ENCODE measurements at regions not wholly inside any gene's neighbourhood (a gene's known extent, or its start where the extent isn't known, plus 50 kb on each side); places are given as distances from the start of the nearest gene placed in this dataset.

- Histone ChIP-seq H3K4me2 (ENCODE audit: low read depth, low read length, poor library complexity, severe bottlenecking) (no peak overlapping the region), H3K36me3 (ENCODE audit: insufficient read depth, low read length) (no peaks in the 10 kb centered on the region), H3K9me2 (replicated peaks; ENCODE audit: insufficient read depth, low read length) (no peaks in the 10 kb centered on the region), H3K9ac (ENCODE audit: low read length) (no peak overlapping the region), H3K79me2 (ENCODE audit: low read length) (no peaks in the 10 kb centered on the region), H4K20me1 (ENCODE audit: insufficient read depth, low read depth, low read length) (no peaks in the 10 kb centered on the region), H3K27me3 (ENCODE audit: low read length) (no peaks in the 10 kb centered on the region), H3K9me3 (ENCODE audit: low read length) (no peaks in the 10 kb centered on the region), H3K4me3 (ENCODE audit: low read length) (no peak overlapping the region), H2AFZ (ENCODE audit: low read length) (no peak overlapping the region), H3K4me1 (ENCODE audit: low read length) (no peaks in the 10 kb centered on the region), H3K27ac (ENCODE audit: low read length) (no peak overlapping the region)
- no peak for DNase-seq
These were observed 87.1 kb upstream of the TMEM106B start for GRCh38 chr7:12124028-12124427.

GRCh38 chr7:12127455-12127854 is 83.6 kb upstream of the TMEM106B start:
- H4K20me1 ChIP-seq (ENCODE audit: insufficient read depth, low read depth, low read length), result no peaks in the 10 kb centered on the region
- no peak for DNase-seq
- no peak overlapping the region for H3K4me3 ChIP-seq (ENCODE audit: low read length)
- no peak overlapping the region for H3K9ac ChIP-seq (ENCODE audit: low read length)
- H3K27me3 ChIP-seq (ENCODE audit: low read length), result no peaks in the 10 kb centered on the region
- H2AFZ ChIP-seq (ENCODE audit: low read length), result no peak overlapping the region
- H3K27ac ChIP-seq (ENCODE audit: low read length), result no peak overlapping the region
- H3K9me2 ChIP-seq (replicated peaks; ENCODE audit: insufficient read depth, low read length), result no peaks in the 10 kb centered on the region
- H3K36me3 ChIP-seq (ENCODE audit: insufficient read depth, low read length), result no peaks in the 10 kb centered on the region
- H3K79me2 ChIP-seq (ENCODE audit: low read length), result no peaks in the 10 kb centered on the region
- no peaks in the 10 kb centered on the region for H3K4me1 ChIP-seq (ENCODE audit: low read length)
- no peaks in the 10 kb centered on the region for H3K9me3 ChIP-seq (ENCODE audit: low read length)
- H3K4me2 ChIP-seq (ENCODE audit: low read depth, low read length, poor library complexity, severe bottlenecking), result no peak overlapping the region

- Histone ChIP-seq H3K79me2 (ENCODE audit: low read length) (no peaks in the 10 kb centered on the region), H3K4me1 (ENCODE audit: low read length) (no peaks in the 10 kb centered on the region), H3K36me3 (ENCODE audit: insufficient read depth, low read length) (no peaks in the 10 kb centered on the region), H3K4me2 (ENCODE audit: low read depth, low read length, poor library complexity, severe bottlenecking) (no peak overlapping the region), H3K4me3 (ENCODE audit: low read length) (no peak overlapping the region), H3K9me3 (ENCODE audit: low read length) (no peaks in the 10 kb centered on the region), H2AFZ (ENCODE audit: low read length) (no peak overlapping the region), H3K9me2 (replicated peaks; ENCODE audit: insufficient read depth, low read length) (no peaks in the 10 kb centered on the region), H4K20me1 (ENCODE audit: insufficient read depth, low read depth, low read length) (no peaks in the 10 kb centered on the region), H3K9ac (ENCODE audit: low read length) (no peak overlapping the region), H3K27ac (ENCODE audit: low read length) (no peak overlapping the region), H3K27me3 (ENCODE audit: low read length) (no peaks in the 10 kb centered on the region)
- no peak for DNase-seq
These were observed 80.5 kb upstream of the TMEM106B start for GRCh38 chr7:12130609-12131008.

DNA sequence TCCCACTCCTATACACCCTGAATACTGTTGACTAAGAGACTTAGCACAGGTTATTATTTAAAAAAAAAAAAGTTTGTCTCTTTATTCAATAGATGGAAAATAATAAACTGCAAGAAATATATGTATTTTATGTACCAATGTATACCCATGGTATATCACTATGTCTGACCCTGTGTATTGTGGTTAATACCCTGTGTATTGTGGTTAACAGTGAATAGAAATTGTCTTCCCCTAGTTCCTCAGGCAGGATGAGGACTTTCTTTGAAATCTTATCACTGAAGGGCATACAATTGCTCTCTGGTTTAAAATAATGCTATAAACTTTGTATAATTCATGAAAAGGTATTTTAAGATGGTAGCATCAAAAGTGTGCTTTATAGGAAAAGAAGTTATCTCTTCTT is 80.0 kb upstream of the TMEM106B start:
- Histone ChIP-seq H4K20me1 (ENCODE audit: insufficient read depth, low read depth, low read length) (no peaks in the 10 kb centered on the region), H3K79me2 (ENCODE audit: low read length) (no peaks in the 10 kb centered on the region), H3K27ac (ENCODE audit: low read length) (no peak overlapping the region), H3K27me3 (ENCODE audit: low read length) (no peaks in the 10 kb centered on the region), H3K36me3 (ENCODE audit: insufficient read depth, low read length) (no peaks in the 10 kb centered on the region), H3K9ac (ENCODE audit: low read length) (no peak overlapping the region), H2AFZ (ENCODE audit: low read length) (no peak overlapping the region), H3K9me2 (replicated peaks; ENCODE audit: insufficient read depth, low read length) (no peaks in the 10 kb centered on the region), H3K4me2 (ENCODE audit: low read depth, low read length, poor library complexity, severe bottlenecking) (no peak overlapping the region), H3K4me3 (ENCODE audit: low read length) (no peak overlapping the region), H3K4me1 (ENCODE audit: low read length) (no peaks in the 10 kb centered on the region), H3K9me3 (ENCODE audit: low read length) (no peaks in the 10 kb centered on the region)
- no peak for DNase-seq

- H3K4me1 ChIP-seq (ENCODE audit: low read length), result no peaks in the 10 kb centered on the region
- H3K9ac ChIP-seq (ENCODE audit: low read length), result no peak overlapping the region
- no peaks in the 10 kb centered on the region for H4K20me1 ChIP-seq (ENCODE audit: insufficient read depth, low read depth, low read length)
These were observed 77.2 kb upstream of the TMEM106B start for GRCh38 chr7:12133865-12134264.

GRCh38 chr7:12136523-12136922 is 74.6 kb upstream of the TMEM106B start:
- Histone ChIP-seq H3K79me2 (ENCODE audit: low read length) (no peaks in the 10 kb centered on the region), H3K4me3 (ENCODE audit: low read length) (no peak overlapping the region), H3K4me2 (ENCODE audit: low read depth, low read length, poor library complexity, severe bottlenecking) (no peak overlapping the region), H3K4me1 (ENCODE audit: low read length) (no peaks in the 10 kb centered on the region), H4K20me1 (ENCODE audit: insufficient read depth, low read depth, low read length) (no peaks in the 10 kb centered on the region), H3K9me3 (ENCODE audit: low read length) (no peaks in the 10 kb centered on the region), H3K9me2 (replicated peaks; ENCODE audit: insufficient read depth, low read length) (no peaks in the 10 kb centered on the region), H2AFZ (ENCODE audit: low read length) (no peak overlapping the region), H3K36me3 (ENCODE audit: insufficient read depth, low read length) (no peaks in the 10 kb centered on the region), H3K27me3 (ENCODE audit: low read length) (no peaks in the 10 kb centered on the region), H3K9ac (ENCODE audit: low read length) (no peak overlapping the region), H3K27ac (ENCODE audit: low read length) (no peak overlapping the region)
- no peak for DNase-seq

More at GRCh38 chr7:12133865-12134264, 77.2 kb upstream of the TMEM106B start:
- no peaks in the 10 kb centered on the region for H3K36me3 ChIP-seq (ENCODE audit: insufficient read depth, low read length)
- no peak overlapping the region for H3K27ac ChIP-seq (ENCODE audit: low read length)
- no peaks in the 10 kb centered on the region for H3K9me3 ChIP-seq (ENCODE audit: low read length)
- H2AFZ ChIP-seq (ENCODE audit: low read length), result no peak overlapping the region
- DNase-seq, result no peak
- H3K9me2 ChIP-seq (replicated peaks; ENCODE audit: insufficient read depth, low read length), result no peaks in the 10 kb centered on the region
- H3K27me3 ChIP-seq (ENCODE audit: low read length), result no peaks in the 10 kb centered on the region
- no peak overlapping the region for H3K4me2 ChIP-seq (ENCODE audit: low read depth, low read length, poor library complexity, severe bottlenecking)
- no peak overlapping the region for H3K4me3 ChIP-seq (ENCODE audit: low read length)
- H3K79me2 ChIP-seq (ENCODE audit: low read length), result no peaks in the 10 kb centered on the region

DNA sequence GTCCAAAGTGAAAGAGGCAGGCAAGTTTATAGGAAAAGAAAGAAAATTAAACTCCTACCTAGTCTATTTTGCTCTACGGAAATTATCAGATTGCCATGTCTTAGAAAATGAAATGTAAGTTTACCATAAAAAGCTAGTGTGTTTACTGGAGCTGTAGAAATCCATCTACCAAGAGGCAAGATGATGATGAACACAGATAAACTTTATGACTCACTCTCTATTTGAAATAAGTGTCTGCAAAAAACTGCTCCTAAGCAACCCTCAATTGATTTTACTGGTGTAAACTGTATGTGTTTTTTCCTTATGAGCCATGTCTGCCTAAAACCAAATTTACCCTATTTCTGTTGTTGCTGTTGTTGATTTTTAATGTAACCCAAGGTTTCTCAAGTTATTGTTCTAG is 73.8 kb upstream of the TMEM106B start:
- H3K36me3 ChIP-seq (ENCODE audit: insufficient read depth, low read length), result no peaks in the 10 kb centered on the region
- H2AFZ ChIP-seq (ENCODE audit: low read length), result no peak overlapping the region
- no peak for DNase-seq
- H3K79me2 ChIP-seq (ENCODE audit: low read length), result no peaks in the 10 kb centered on the region
- no peaks in the 10 kb centered on the region for H3K9me3 ChIP-seq (ENCODE audit: low read length)
- no peaks in the 10 kb centered on the region for H3K9me2 ChIP-seq (replicated peaks; ENCODE audit: insufficient read depth, low read length)
- no peaks in the 10 kb centered on the region for H3K27me3 ChIP-seq (ENCODE audit: low read length)
- H3K4me3 ChIP-seq (ENCODE audit: low read length), result no peak overlapping the region
- no peak overlapping the region for H3K27ac ChIP-seq (ENCODE audit: low read length)
- no peak overlapping the region for H3K9ac ChIP-seq (ENCODE audit: low read length)
- no peaks in the 10 kb centered on the region for H4K20me1 ChIP-seq (ENCODE audit: insufficient read depth, low read depth, low read length)
- H3K4me1 ChIP-seq (ENCODE audit: low read length), result no peaks in the 10 kb centered on the region
- no peak overlapping the region for H3K4me2 ChIP-seq (ENCODE audit: low read depth, low read length, poor library complexity, severe bottlenecking)

- DNase-seq, result no peak
These were observed 72.7 kb upstream of the TMEM106B start for GRCh38 chr7:12138421-12138820.

GRCh38 chr7:12139416-12139815 is 71.7 kb upstream of the TMEM106B start:
- no peak for DNase-seq
- no peaks in the 10 kb centered on the region for H3K9me2 ChIP-seq (replicated peaks; ENCODE audit: insufficient read depth, low read length)
- H2AFZ ChIP-seq (ENCODE audit: low read length), result no peak overlapping the region

More at GRCh38 chr7:12138421-12138820, 72.7 kb upstream of the TMEM106B start:
- no peaks in the 10 kb centered on the region for H3K9me2 ChIP-seq (replicated peaks; ENCODE audit: insufficient read depth, low read length)
- H3K4me3 ChIP-seq (ENCODE audit: low read length), result no peak overlapping the region
- no peak overlapping the region for H3K4me2 ChIP-seq (ENCODE audit: low read depth, low read length, poor library complexity, severe bottlenecking)
- H3K79me2 ChIP-seq (ENCODE audit: low read length), result no peaks in the 10 kb centered on the region
- no peaks in the 10 kb centered on the region for H3K27me3 ChIP-seq (ENCODE audit: low read length)
- no peak overlapping the region for H3K27ac ChIP-seq (ENCODE audit: low read length)
- H3K36me3 ChIP-seq (ENCODE audit: insufficient read depth, low read length), result no peaks in the 10 kb centered on the region
- H4K20me1 ChIP-seq (ENCODE audit: insufficient read depth, low read depth, low read length), result no peaks in the 10 kb centered on the region
- H3K9ac ChIP-seq (ENCODE audit: low read length), result no peak overlapping the region
- no peaks in the 10 kb centered on the region for H3K9me3 ChIP-seq (ENCODE audit: low read length)
- H2AFZ ChIP-seq (ENCODE audit: low read length), result no peak overlapping the region
- H3K4me1 ChIP-seq (ENCODE audit: low read length), result no peaks in the 10 kb centered on the region

More at GRCh38 chr7:12139416-12139815, 71.7 kb upstream of the TMEM106B start:
- H3K36me3 ChIP-seq (ENCODE audit: insufficient read depth, low read length), result no peaks in the 10 kb centered on the region
- H3K9me3 ChIP-seq (ENCODE audit: low read length), result no peaks in the 10 kb centered on the region
- no peaks in the 10 kb centered on the region for H4K20me1 ChIP-seq (ENCODE audit: insufficient read depth, low read depth, low read length)
- no peak overlapping the region for H3K4me3 ChIP-seq (ENCODE audit: low read length)
- no peak overlapping the region for H3K4me2 ChIP-seq (ENCODE audit: low read depth, low read length, poor library complexity, severe bottlenecking)
- H3K79me2 ChIP-seq (ENCODE audit: low read length), result no peaks in the 10 kb centered on the region
- H3K4me1 ChIP-seq (ENCODE audit: low read length), result no peaks in the 10 kb centered on the region
- no peak overlapping the region for H3K27ac ChIP-seq (ENCODE audit: low read length)
- H3K9ac ChIP-seq (ENCODE audit: low read length), result no peak overlapping the region
- no peaks in the 10 kb centered on the region for H3K27me3 ChIP-seq (ENCODE audit: low read length)
